Stimulated activated CD4-positive, alpha-beta T cell treated with anti-CD3 and anti-CD28 coated beads, Interleukin-15, amount 100 ng/mL, for 24 hours (primary cell): ENCODE measurements at regions not wholly inside any gene's neighbourhood (a gene's known extent, or its start where the extent isn't known, plus 50 kb on each side); places are given as distances from the start of the nearest gene placed in this dataset.
"Not testable (repeated sequence)": the region's sequence is repeated elsewhere in the genome, so short reads cannot be mapped to it uniquely, and the experiment has no call there.

ENCODE experiments used
- DNase-seq: peaks from one replicate; pipeline ENCODE4 v3.0.0-alpha.2; 2020

DNA sequence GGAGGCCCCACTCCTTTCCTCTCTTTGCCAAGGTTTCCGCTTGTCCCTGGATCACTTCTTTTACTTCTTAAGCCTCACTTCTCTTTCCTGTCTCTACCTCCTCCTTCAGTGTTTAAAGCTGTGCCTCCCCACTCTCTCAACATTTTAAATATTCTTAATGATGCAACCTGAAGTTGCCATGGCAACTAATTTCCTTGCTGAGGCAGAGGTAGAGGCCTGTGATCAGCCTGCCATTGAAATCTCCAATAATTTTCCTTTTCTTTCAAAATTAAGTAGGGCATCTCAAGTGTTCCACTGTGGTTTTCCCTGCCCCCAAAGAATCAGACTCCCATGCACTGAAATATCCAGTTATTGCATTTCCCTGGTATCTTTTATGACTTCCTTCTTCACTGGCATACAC is 108.6 kb upstream of the VRK1 start:
- no peak for DNase-seq

DNA sequence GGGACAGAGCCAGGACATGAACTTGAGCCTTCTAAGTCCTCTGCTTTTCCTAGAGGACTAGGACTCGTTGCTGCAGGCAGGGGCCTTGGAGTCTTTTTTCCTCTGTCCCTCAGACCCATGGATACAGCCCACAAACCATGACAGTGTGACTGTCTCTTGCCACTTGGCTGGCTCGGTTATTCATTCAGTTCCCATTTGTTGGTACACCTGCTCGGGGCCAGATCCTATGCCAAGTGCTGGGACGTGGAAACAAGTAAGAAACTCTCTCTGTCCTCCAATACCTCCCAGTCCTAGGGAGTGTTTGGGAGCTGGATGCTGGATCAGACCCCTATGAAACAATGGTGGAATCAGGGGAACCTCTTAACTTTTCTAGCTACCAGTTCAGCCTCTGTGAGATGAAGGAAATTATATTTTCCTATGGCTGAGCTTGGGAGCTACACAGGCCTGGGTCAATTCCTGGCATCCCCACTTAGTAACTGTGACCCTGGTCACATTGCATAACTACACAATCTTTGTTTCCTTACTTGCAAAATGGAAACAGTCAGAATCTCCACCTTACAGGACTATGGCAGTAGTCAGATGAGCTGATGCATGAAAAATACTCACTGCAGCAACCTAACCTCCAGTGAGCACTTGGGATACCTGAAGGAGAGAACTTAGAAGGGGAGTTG is 106.3 kb upstream of the VRK1 start:
- DNase-seq: no peak

DNA sequence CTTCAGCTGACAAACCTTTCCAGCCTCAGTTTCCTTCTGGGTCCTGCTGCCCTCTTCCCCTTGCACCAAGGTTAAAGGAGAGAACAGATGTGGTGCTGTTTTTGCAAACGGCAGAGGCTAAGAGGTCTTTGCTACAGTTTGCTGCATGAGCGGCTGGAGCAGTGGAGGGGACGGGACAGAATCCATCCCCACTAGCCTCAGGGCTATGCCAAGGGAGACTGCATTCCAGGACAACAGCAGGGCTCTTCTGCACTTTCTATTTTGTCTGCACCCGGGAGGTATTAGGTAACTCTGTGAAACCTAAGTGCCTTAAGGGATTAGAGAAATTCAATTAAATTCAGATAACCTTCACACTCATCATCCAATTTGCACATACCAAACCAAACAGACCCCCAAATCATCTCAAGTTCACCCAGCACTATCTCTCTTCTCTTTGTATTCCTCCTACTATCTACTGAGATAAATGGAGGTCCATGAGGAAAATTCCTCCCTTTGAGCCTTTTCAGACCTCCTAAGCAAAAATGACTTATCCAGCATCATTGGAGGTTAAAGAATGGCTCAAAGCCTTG is 103.8 kb upstream of the VRK1 start:
- no peak for DNase-seq

DNA sequence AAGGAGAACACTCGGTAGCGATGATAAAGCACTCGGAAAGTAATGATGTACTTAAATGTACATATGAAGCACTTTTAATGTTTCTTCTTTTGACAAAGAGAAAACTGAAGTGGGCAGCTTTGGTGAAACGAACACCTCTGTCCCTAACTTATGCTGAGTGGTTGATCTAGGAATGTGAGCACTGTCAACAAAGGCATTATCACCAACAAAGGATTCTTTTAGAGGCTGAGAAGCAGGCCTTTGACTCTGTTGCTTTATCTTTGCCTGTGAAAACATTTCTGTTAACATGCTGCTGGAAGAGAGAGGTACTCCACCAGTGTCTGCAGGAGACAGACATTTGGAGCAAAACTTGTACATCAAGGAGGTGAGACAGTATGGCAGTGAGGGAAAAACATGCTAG is 103.2 kb upstream of the VRK1 start:
- DNase-seq: no peak

DNA sequence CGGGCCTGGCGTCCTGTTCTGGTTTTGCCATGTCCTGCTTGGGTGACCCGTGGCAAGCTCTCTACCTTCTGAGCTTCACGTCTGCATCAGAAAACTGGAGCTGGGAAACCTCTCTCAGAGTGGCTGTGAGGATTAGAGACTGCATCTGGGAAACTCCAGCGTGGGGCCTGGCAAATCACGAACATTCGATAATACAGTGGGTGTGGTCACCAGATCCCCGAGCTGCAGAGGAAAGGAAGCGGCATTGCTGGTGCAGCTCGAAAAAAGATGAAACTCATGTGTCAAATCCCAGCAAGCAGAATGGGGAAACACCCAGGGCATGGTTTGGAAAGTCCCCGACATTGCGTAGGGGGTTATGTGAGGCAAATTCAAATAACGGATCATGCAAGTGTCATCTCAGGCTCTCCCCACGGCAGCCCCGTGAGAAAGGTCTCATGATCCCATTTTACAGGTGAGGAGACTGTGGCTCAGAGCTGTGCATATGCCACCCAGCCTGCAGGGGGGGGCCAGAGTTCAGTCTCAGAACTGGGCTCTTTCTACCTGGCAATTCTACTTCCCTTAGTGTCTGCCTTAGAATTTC is 98.1 kb upstream of the VRK1 start:
- peak; percentile 34 for DNase-seq

DNA sequence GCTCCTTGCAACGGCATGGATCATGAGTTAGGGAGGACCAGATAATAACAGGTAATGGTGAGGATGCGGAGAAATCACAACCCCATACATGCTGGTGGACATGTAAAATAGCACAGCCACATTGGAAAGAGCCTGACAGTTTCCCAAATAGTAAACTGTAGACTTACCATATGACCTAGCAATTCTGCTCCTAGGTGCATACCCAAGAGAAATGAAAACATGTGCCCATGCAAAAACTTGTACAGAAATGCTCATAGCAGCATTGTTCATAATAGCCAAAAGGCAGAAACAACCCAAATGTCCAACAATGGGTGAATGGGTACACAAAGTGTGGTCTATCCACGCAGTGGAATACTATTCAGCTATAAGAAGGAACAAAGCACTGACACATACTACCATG is 97.5 kb upstream of the VRK1 start:
- no peak for DNase-seq

DNA sequence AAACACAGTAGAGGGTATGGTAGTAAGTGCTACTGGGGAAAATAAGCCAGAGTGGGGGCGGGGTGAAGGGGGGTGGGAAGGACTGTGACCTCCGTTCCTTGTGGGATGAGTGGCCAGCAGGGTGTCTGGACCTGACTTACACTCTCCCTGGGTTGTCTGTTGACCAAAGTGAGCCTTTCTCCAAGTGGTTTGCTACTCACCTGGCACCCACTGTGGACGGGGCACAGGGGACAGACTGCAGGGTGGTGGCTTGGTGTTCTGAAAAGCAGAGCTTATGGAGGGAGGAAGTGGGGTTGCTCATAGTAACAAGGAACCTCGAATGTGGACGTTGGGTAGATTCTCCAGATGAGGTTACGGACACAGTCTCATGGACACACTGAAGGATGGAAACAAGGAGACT is 94.4 kb upstream of the VRK1 start:
- DNase-seq: no peak

DNA sequence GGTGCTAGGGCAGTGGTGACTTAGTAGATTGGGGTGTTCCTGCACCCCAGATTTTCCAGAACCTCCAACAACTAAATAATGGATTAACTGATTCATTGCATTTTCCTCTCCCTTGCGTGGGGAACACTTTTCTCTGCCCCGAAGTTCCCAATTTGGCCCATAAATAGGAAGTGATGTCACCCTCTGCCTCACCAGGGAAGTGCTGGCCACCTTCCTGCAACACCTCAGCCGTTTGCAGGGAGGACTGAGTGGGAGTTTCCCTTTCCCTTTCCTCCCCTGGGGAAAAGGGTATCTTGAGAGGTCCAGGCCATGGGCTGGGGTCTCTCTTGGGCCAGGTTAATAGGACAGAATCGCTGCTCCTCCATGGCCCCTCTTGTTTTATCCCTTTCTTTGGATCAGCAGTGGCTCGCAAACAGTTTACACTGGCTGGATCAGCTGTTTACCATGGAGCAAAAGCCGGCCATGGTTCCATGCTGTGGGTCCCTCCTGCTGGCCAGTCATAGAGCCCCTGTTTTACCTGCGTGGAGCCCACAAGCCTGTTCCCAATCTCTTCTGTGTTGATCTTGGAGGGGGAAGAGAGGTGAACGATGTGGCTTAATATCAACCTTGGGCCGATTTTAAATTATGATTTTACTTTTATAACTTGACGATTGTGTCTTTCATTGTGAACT is 91.6 kb upstream of the VRK1 start:
- no peak for DNase-seq

DNA sequence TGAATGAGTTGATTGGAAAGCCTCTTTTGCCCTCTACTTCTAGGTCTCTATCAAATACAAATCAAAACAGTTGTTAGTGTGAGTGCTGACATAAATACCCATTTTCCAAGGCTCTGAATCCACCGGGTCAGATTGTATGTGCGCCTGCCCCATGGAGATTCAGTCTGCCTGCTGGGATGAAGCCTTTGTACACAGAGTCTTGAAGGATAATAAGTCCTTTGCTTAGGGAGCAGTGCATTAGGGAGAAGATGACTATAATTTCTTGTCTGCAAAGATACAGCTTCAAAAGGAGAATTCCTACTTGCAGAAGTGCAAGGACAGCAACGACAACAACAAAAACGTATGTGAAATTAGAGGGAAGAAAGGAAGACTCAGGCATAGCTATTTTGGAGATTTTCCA is 90.3 kb upstream of the VRK1 start:
- no peak for DNase-seq

DNA sequence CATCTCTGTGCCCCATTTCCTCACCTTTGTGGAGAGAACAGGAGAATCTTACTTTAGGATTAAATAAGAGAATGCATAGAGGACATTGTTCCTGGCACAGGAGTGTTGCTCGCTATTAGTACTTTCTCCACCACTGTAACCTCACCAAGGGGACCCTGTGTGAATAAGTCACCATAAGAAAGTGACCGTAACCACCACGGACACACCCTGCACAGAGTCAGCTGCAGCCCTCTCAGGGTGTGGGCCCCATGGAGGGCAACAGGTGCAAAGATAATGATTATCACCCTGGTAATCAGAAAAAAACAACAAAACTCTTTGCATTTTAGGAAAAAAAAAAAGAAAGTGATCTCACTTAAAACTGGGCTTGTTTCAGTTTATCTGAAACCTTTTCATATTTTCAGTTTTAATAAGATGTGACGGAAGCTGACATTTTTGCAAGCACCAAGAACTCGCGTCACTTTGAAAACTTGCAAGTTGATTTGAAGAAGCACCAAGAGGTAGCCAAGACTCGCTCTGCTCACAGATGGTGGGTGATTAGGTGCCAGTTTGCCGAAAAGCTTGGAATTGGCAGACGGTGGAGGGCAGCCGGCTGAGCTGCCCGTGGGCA is 87.0 kb upstream of the VRK1 start:
- no peak for DNase-seq

DNA sequence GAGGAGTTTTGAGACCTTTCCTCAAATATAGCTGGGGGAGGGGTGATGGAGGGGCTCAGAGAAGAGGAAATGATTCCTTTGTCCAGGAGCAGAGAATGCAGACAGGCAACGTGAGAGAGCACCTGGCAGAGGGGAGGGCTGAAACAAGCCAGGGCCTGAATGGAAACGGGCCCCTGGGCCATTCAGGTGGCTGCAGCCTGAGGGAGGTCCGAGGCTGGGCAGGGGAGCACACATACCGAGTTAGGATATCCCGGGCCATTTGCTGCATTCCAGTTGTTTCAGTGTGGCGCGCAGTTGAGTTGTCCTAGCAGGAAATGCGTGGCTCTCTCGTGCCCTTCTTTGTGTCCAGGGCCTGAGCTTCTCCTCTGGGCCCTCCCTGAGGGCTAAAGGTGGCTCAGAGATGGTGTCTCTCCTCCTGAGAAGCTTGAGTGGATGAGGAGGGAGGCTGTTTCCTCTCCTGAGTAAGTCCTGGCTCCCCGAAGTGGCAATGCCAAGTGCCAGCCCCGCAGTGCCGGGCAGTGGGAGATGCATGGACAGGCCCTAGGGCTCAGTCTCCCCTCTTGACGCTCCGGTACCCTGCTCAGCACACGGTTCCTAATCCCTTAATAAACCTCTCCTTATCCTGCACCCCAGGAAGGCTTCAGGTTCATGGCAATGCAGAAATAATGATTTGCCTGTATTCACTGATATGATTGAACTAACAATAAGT is 85.5 kb upstream of the VRK1 start:
- no peak for DNase-seq

DNA sequence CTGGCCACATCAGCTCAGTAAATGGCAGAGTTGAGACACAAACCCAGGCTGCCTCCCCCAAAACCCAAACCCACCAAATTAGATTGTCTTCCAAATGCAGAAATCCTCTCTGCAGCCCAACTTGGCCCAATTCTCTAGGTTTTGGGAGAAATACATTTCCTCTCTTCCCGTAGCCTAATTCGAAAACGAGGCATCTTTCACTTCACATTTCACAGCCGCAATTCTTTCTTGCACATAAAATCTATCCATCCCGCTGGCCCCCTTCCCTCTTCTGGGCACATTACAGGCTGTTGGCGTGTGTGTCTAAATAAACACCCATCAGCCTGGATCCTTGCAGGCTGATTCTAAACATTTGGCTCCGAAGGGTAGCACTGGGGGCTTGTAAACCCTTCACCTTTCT is 83.8 kb upstream of the VRK1 start:
- DNase-seq: no peak

DNA sequence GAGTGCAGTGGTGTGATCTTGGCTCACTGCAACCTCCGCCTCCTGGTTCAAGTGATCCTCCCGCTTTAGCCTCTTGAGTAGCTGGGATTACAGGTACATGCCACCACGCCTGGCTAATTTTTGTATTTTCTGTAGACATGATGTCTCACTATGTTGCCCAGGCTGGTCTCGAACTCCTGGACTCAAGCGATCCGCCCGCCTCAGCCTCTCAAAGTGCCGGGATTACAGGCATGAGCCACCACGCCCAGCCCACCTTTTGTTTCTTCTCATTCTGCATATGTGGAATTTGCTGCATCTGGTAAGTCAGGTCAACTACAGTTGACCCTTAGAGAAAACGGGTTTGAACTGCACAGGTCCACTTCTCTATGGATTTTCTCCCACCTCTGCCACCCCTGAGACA is 82.6 kb upstream of the VRK1 start:
- not testable (repeated sequence) for DNase-seq

DNA sequence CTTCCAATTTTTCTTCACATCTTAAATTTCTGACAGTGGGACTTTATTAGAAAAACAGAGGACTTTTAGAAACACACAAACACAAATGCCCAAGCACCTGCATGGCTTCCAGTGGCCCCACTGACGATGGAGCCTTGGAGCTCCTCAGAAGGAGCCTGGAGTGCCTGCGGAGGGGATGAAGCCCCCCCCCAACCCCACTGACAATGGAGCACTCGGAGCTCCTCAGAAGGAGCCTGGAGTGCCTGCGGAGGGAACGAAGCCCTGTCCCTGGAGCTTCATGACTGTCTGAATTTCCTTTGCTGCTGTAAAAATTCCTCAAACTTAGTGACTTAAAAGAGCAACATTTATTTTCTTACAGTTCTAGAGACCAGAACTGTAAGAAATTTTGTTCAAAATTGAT is 80.1 kb upstream of the VRK1 start:
- no peak for DNase-seq

DNA sequence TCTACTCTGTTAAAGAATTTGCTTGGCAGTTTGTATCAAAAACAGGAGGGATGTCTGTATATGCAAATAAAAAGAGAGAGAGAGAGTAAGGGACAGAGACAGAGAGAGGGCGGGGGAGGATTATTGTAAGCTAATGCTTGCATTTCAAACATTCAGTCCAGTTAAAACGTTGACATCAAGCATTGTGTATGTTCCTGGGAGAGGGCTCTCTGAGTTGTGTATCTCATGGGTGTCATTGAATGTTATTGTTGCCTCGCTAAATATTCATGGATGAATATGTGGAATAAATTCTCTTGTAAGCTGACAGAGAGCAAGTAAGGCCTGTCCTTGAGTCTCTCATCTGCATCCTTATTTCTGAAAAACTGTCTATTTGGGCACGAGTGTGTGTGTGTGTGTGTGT is 78.8 kb upstream of the VRK1 start:
- no peak for DNase-seq

DNA sequence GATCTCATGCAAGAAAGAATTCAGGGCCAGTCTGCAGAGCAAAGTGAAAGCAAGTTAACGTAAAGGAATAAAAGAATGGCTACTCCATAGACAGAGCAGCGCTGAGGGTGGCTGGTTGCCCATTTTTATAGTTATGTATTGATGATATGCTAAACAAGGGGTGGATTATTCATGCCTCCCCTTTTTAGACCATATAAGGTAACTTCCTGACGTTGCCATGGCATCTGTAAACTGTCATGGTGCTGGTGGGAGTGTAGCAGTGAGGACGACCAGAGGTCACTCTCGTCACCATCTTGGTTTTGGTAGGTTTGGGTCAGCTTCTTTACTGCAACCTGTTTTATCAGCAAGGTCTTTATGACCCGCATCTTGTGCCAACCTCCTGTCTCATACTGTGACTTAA is 76.5 kb upstream of the VRK1 start:
- DNase-seq: not testable (repeated sequence)

DNA sequence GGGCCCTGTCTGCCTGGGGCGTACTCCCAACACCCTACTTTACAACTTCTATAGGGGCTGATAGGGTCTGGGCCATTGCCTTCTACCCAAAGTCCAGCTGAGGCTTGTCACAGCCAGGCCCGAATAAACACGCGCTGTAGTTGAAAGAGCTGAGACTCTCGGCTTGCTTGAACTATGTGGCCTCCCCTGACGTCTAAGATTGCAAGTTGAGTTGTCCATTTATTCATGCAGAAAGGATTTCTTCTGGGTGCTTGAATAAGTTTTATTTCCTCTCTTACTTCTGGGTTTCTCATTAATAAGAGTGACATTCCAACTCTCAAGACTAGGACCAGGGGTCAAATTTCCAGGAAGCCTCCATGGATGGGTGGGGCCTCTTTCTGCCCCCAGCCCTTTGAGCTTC is 74.4 kb upstream of the VRK1 start:
- DNase-seq: no peak

DNA sequence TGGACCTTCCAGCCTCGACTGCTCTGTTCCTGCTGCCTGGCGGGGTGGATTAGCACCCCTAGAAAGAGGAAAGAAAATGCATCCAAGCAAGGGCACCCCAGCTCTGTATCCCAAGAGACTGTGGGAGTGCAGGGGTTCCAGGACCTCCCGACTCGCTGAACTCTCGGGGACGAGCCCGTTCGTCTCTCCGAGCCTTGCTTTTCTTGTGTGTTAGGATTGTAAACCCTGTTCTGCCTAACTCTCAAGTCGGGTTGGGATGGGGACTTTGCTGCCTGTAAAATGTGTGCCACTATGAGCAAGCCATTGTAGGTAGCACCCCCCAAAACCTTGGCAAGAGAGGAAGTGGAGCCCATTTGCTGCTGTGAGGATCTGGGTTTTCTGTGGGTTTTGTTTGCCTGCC is 73.2 kb upstream of the VRK1 start:
- no peak for DNase-seq

DNA sequence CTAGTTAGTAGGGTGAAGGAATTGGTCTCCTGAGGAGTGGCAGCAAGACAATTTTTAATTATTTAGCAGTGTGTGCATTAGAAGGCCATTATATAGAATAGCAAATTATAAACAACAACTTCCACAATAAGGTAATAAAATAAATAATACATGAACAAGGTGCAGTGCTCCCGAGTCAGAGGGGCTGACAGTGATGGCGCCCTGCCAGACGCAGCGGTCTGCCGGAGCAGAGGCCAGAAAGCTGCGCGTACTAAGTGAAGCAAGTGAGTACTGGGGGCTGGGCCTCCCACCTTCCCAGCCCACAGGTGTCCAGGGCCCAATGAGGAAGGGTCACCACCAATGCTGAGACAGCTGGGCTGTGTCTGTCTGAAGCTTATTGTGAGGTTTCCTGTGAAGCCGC is 72.0 kb upstream of the VRK1 start:
- no peak for DNase-seq

DNA sequence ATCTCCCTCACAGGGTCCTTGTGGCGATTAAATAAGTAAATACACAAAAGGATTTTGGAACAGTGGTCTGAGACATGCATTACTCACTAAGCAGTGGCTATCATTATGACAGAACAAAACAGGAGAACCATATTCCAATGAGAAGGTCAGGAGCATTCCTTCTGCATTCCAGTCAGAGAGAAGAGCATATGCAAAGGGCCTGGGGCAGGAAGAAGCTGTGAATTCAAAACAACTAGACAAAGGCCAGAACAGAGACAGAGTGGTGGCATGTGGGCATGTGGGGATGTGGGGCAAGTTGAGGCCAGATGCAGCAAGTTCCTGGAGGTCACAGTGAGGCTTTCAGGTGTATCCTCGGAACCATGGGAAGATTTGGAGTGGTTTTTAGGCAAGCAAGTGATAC is 70.1 kb upstream of the VRK1 start:
- no peak for DNase-seq

DNA sequence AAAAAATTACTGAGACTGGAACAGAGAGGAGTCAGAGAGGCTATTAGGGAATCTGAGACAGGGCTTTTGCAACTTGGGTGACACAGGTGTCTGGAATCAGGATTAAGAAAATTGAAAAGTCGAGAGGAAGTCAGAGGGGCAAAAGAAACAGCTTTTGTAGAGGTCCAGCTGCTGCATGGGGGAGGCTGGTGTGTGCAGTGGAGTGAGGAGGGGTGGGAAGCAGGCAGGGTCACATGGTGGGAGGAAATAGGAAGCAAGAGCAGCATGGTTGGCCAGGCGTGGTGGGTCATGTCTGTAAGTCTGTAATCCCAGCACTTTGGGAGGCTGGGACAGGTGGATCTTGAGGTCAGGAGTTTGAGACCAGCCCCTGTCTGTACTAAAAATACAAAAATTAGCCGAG is 69.7 kb upstream of the VRK1 start:
- no peak for DNase-seq

DNA sequence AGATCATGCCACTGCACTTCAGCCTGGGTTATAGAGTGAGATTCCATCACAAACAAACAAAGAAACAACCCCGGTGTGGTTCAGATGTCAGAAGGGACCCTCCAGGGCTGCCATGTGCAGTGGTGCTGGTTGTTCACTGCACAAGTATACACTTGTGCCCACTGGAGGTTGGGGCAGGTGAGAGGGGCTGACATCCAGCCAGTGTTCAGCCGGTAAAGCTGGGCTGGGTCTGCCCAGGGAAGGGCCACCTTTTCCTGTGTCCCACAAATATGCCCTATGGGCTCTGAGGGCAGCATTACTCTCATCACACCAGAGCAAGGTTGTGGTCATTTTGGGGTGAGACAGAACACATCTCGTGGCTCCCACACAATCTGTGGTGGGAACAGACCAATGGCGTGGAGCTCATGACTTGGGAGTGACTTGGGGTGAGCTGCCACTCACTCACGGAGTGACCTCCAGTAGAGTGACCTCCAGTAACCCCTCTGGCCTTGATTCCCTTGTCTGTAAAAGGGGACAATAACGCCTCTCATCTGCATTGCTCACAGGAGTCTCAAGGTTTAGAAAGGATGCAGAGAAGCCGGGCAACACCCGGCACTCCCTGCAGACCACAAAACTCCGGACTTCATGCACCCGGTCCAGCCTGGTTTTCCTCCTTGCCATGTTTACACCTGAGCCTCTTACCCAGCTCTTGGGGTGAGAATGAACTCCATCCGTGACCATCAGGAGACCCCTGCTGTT is 69.0 kb upstream of the VRK1 start:
- DNase-seq: no peak

DNA sequence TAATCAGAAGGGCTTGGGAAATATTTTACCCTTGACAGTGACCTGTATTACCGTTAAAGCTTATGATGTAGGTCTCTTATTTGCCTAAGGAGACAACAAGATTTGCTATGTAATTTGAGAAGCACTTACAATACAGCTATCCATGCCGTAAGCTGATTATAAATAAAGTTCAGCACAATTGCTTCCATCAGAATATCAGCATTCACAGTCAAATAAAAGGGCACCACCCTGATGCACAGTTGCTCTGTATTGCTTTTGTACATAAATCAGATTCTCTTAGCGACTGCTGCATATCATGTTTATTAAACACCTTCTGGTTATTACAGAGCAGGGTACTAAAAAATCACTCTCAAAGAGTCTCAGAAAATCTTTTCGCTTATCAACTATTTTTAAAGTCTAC is 67.3 kb upstream of the VRK1 start:
- DNase-seq: no peak
